OCI-LY7 (cell line): ENCODE measurements at regions not wholly inside any gene's neighbourhood (a gene's known extent, or its start where the extent isn't known, plus 50 kb on each side); places are given as distances from the start of the nearest gene placed in this dataset.

ENCODE experiments used
- BruUV-seq: library from RNA; stranded (reverse); fragments of 400-500 nt; replicated peaks from 2 replicates; lab custom pipeline; 2021; lab: Mats Ljungman, UMichigan
- CTCF ChIA-PET: fragments of 300-600 bp; sonication (Branson Sonifier 250); formaldehyde crosslinking; loops from one replicate; lab custom pipeline; 2022; ENCODE audit warnings: antibody characterized with exemption; ENCODE audit not compliant: unreplicated experiment; lab: Charles Lee
- POLR2A ChIA-PET: fragments of 300-600 bp; sonication (Branson Sonifier 250); formaldehyde crosslinking; loops from one replicate; lab custom pipeline; 2022; ENCODE audit warnings: antibody characterized with exemption; lab: Charles Lee
- DNase-seq: peaks from one replicate; pipeline ENCODE4 v3.0.0-alpha.2; 2015; ENCODE audit warnings: low spot score
- H2AFZ ChIP-seq: fragments of 200-600 bp; sonication (generic), shearing (Covaris generic); 2 replicates; pipeline ENCODE4 v1.6.1; 2014; ENCODE audit warnings: mild to moderate bottlenecking, antibody characterized with exemption, low read length, moderate library complexity
- H3K27ac ChIP-seq: fragments of 200-600 bp; sonication (generic); 2 replicates; pipeline ENCODE4 v1.5.1; 2014; ENCODE audit warnings: mixed run types, low read depth, mild to moderate bottlenecking, moderate library complexity, low read length, inconsistent platforms; ENCODE audit not compliant: poor library complexity, severe bottlenecking
- H3K36me3 ChIP-seq: fragments of 200-600 bp; sonication (generic); 2 replicates; pipeline ENCODE4 v1.6.1; 2014; ENCODE audit warnings: mild to moderate bottlenecking, antibody characterized with exemption, low read length, moderate library complexity, mixed read lengths; ENCODE audit not compliant: insufficient read depth
- H3K4me1 ChIP-seq: fragments of 200-600 bp; sonication (generic); 2 replicates; pipeline ENCODE4 v1.5.1; 2014; ENCODE audit warnings: mild to moderate bottlenecking, low read length; ENCODE audit not compliant: insufficient read depth, poor library complexity, severe bottlenecking
- H3K4me2 ChIP-seq: fragments of 200-600 bp; sonication (generic); 2 replicates; pipeline ENCODE4 v1.6.1; 2014; ENCODE audit warnings: mild to moderate bottlenecking, low read length
- H3K4me3 ChIP-seq: fragments of 200-600 bp; sonication (generic); 2 replicates; pipeline ENCODE4 v1.5.1; 2014; ENCODE audit warnings: mild to moderate bottlenecking, low read depth, low read length; ENCODE audit not compliant: poor library complexity, severe bottlenecking
- H3K79me2 ChIP-seq: fragments of 200-600 bp; sonication (generic); 2 replicates; pipeline ENCODE4 v1.6.1; 2016; ENCODE audit warnings: low read depth, mild to moderate bottlenecking, low read length, moderate library complexity, mixed read lengths; ENCODE audit not compliant: insufficient read depth
- H3K9me2 ChIP-seq: fragments of 200-600 bp; sonication (generic); 2 replicates; pipeline ENCODE4 v1.6.1; 2016; ENCODE audit warnings: mild to moderate bottlenecking, low read length, mixed read lengths; ENCODE audit not compliant: insufficient read depth
- H3K9me3 ChIP-seq: fragments of 200-600 bp; sonication (generic); 2 replicates; pipeline ENCODE4 v1.6.1; 2014; ENCODE audit warnings: mild to moderate bottlenecking, mixed run types, low read length, mixed read lengths
- H4K20me1 ChIP-seq: fragments of 200-600 bp; sonication (generic); 2 replicates; pipeline ENCODE4 v1.6.1; 2014; ENCODE audit warnings: mild to moderate bottlenecking, antibody characterized with exemption, low read length, moderate library complexity, mixed read lengths; ENCODE audit not compliant: insufficient read depth
- CTCF ChIP-seq: fragments of 200-600 bp; sonication (generic); conservative IDR thresholded peaks from 2 replicates; pipeline ENCODE4 v1.5.1; 2014; ENCODE audit warnings: mild to moderate bottlenecking, antibody characterized with exemption, low read length, moderate library complexity, mixed read lengths
- EZH2phosphoT487 ChIP-seq: fragments of 200-600 bp; sonication (generic); IDR thresholded peaks from 2 replicates; pipeline ENCODE4 v1.6.1; 2018; ENCODE audit warnings: low read depth, borderline replicate concordance, mild to moderate bottlenecking, mixed run types, antibody characterized with exemption, low read length, moderate library complexity, mixed read lengths
- intact Hi-C: fragments of 100-400 bp; cut with micrococcal nuclease; formaldehyde crosslinking; loops from one replicate; pipeline ENCODE4 v1.10.0; 2022; ENCODE audit not compliant: unreplicated experiment

DNA sequence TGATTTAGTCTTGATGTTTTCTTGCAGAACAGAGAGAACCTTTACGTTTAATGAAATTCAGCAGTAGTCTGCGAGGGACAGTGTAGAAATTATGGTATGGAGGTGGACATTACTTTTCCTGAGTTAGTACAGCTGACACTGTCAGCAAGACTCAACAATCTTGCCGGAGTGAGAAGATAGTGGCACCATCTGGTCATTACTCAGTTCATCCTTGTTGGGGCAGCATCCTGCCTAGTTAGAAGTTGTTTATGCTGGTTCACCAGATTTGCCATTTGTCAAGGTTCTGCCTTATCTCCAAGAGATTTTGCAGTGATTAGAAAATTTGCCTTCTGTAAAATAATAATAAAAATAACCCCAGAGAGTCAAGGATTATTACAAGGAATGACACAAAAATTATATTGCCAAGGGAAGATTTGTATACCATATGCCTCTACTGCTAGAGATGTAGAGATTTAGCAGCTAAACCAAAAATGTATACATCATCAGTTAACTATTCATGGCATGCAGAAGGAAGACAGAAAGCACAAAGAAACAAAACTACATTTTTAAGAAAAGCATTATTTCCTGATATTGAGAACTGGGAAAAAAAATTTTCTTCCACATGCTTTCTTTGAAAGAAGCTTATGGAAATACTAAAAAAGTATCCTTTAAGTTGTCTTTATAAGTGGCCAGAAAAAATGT, 1967.4 kb downstream of the NCAM2 start:
- no peaks in the 10 kb centered on the region for H3K9me2 ChIP-seq
- no peak overlapping the region for H3K27ac ChIP-seq
- no peak overlapping the region for H3K4me3 ChIP-seq
- H4K20me1 ChIP-seq: no peaks in the 10 kb centered on the region
- H3K4me1 ChIP-seq: no peaks in the 10 kb centered on the region
- ChIA-PET POLR2A (no interaction called here), CTCF (no interaction called here)
- 0 out of 2 replicates have a peak, but pooled peaks cover 29% of the 10 kb centered on the region for H3K9me3 ChIP-seq
- no peaks in the 10 kb centered on the region for H3K36me3 ChIP-seq
- no peak overlapping the region for H3K4me2 ChIP-seq
- no peaks in the 10 kb centered on the region for H3K79me2 ChIP-seq
- no peak for DNase-seq
- no peak overlapping the region for H2AFZ ChIP-seq
- intact Hi-C loops: no loop called here
- TF ChIP-seq CTCF (no peak), EZH2phosphoT487 (no peak)
- no TSS peak for BruUV-seq

GRCh38 chr21:22981819-22982218, 1983.6 kb downstream of the NCAM2 start:
- H3K9me3 ChIP-seq: peaks cover 20% of the 10 kb centered on the region; the same call in 1 of the 2 replicates
- no TSS peak for BruUV-seq
- H2AFZ ChIP-seq: no peak overlapping the region
- DNase-seq: no peak
- H3K9me2 ChIP-seq: no peaks in the 10 kb centered on the region
- no peaks in the 10 kb centered on the region for H3K36me3 ChIP-seq
- intact Hi-C loops: no loop called here
- H3K79me2 ChIP-seq: no peaks in the 10 kb centered on the region
- H3K4me2 ChIP-seq: no peak overlapping the region
- H3K27ac ChIP-seq: no peak overlapping the region
- H3K4me1 ChIP-seq: no peaks in the 10 kb centered on the region
- ChIA-PET POLR2A (interaction anchor here (0.6 kb wide), 1 partner anchor 10 kb away, joined by 3 read pairs; no protein-coding TSS in a partner anchor), CTCF (no interaction called here)
- TF ChIP-seq CTCF (no peak), EZH2phosphoT487 (no peak)
- H4K20me1 ChIP-seq: no peaks in the 10 kb centered on the region
- no peak overlapping the region for H3K4me3 ChIP-seq

- Histone ChIP-seq H3K4me3 (no peak overlapping the region), H3K79me2 (no peaks in the 10 kb centered on the region), H3K9me2 (no peaks in the 10 kb centered on the region), H3K27ac (no peak overlapping the region), H3K9me3 (peaks cover 30% of the 10 kb centered on the region), H2AFZ (no peak overlapping the region), H4K20me1 (no peaks in the 10 kb centered on the region), H3K36me3 (no peaks in the 10 kb centered on the region), H3K4me2 (no peak overlapping the region), H3K4me1 (no peaks in the 10 kb centered on the region)
- CTCF ChIA-PET: no interaction called here
- BruUV-seq: no TSS peak
- intact Hi-C loops: no loop called here
- no peak for DNase-seq
- TF ChIP-seq EZH2phosphoT487 (no peak), CTCF (no peak)
- POLR2A ChIA-PET: interaction anchor here (0.6 to 1.0 kb wide), 2 partner anchors 13 to 364 kb away, joined by 3 read pairs; no protein-coding TSS in a partner anchor
Observed at GRCh38 chr21:22993144-22993543, 1994.9 kb downstream of the NCAM2 start.
